Cardiac muscle cell (in vitro differentiated cells and primary cell): ENCODE measurements at regions not wholly inside any gene's neighbourhood (a gene's known extent, or its start where the extent isn't known, plus 50 kb on each side); places are given as distances from the start of the nearest gene placed in this dataset.

Source experiments
- DNase-seq, 2 donors: peaks; one replicate each; pipeline versions ENCODE4 v3.0.0 to v3.0.0-alpha.2; 2010 to 2017; ENCODE audit warnings: low read depth in 1 of 2, low spot score in 1 of 2
- H3K27ac ChIP-seq: fragments of 200-600 bp; sonication (generic); 2 replicates; pipeline ENCODE4 v1.5.1; 2016
- H3K27me3 ChIP-seq: fragments of 200-600 bp; sonication (generic); 2 replicates; pipeline ENCODE4 v1.6.0; 2016; ENCODE audit warnings: control low read depth
- H3K36me3 ChIP-seq: fragments of 200-600 bp; sonication (generic); 2 replicates; pipeline ENCODE4 v1.5.1; 2016; ENCODE audit warnings: control low read depth
- H3K4me1 ChIP-seq: fragments of 200-600 bp; sonication (generic); 2 replicates; pipeline ENCODE4 v1.8.1; 2017; ENCODE audit warnings: low read depth, mild to moderate bottlenecking, mixed run types
- H3K4me3 ChIP-seq: fragments of 200-600 bp; sonication (generic); 2 replicates; pipeline ENCODE4 v1.5.1; 2016; ENCODE audit warnings: mild to moderate bottlenecking
- H3K9me3 ChIP-seq: fragments of 200-600 bp; sonication (generic); 2 replicates; pipeline ENCODE4 v1.5.1; 2017; ENCODE audit warnings: low read depth, mild to moderate bottlenecking, control low read depth
- TF ChIP-seq, protein P1 (sequence below): IDR thresholded peaks from 2 replicates; pipeline ENCODE4 v1.5.1; 2012; ENCODE audit warnings: low read depth, mild to moderate bottlenecking, low read length

DNA sequence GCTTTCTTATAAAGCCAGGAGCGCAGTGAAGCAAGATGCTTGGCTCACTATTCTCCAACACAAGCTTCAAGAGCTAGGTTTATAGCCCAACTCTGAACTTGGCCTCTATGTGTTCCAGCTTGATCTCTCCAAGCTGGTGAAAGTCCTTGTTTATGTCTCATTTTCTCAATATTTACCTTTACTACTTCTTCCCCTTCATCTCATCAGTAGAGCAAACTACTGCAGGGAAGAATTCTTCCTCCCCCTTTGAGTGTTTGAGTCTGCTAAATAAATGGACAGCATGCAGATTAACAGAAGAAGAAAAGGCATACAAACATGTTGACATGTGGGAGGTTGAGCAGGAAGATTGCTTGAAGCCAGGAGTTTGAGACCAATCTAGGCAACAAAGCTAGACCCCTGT is 460.7 kb downstream of the ZNF608 start:
- TF ChIP-seq, protein P1, sequence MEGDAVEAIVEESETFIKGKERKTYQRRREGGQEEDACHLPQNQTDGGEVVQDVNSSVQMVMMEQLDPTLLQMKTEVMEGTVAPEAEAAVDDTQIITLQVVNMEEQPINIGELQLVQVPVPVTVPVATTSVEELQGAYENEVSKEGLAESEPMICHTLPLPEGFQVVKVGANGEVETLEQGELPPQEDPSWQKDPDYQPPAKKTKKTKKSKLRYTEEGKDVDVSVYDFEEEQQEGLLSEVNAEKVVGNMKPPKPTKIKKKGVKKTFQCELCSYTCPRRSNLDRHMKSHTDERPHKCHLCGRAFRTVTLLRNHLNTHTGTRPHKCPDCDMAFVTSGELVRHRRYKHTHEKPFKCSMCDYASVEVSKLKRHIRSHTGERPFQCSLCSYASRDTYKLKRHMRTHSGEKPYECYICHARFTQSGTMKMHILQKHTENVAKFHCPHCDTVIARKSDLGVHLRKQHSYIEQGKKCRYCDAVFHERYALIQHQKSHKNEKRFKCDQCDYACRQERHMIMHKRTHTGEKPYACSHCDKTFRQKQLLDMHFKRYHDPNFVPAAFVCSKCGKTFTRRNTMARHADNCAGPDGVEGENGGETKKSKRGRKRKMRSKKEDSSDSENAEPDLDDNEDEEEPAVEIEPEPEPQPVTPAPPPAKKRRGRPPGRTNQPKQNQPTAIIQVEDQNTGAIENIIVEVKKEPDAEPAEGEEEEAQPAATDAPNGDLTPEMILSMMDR = no peak
- no peak for DNase-seq
- peaks cover 12% of the 10 kb centered on the region for H3K4me1 ChIP-seq

DNA sequence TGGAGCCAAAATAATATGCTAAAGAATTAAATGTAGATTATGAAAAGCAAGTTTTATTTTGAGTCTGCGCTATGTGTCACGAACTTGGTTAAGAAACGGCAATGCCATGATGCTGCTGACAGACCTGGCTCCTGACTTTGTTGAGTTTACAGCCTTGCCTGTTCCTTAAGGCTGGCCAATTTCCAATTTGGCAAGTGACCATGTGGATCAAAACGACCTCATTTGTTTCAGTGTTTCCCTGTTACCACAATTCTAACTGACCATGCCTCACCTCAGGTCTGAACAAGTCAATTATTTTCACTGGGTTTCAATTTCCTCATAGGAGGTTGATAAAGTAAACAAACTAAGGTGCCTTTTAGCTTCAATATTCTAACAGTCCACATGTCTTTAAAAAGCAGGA is 461.4 kb downstream of the ZNF608 start:
- no peak for DNase-seq
- H3K9me3 ChIP-seq = no peaks in the 10 kb centered on the region
- no peak overlapping the region for H3K4me3 ChIP-seq
- H3K27ac ChIP-seq = no peak overlapping the region
- H3K4me1 ChIP-seq = peaks cover 17% of the 10 kb centered on the region
- TF ChIP-seq, protein P1 = no peak
- no peaks in the 10 kb centered on the region for H3K36me3 ChIP-seq
- H3K27me3 ChIP-seq = no peaks in the 10 kb centered on the region

More for the DNA sequence above, 460.7 kb downstream of the ZNF608 start:
- H3K27me3 ChIP-seq = no peaks in the 10 kb centered on the region
- no peak overlapping the region for H3K27ac ChIP-seq
- H3K9me3 ChIP-seq = no peaks in the 10 kb centered on the region
- no peak overlapping the region for H3K4me3 ChIP-seq
- H3K36me3 ChIP-seq = no peaks in the 10 kb centered on the region

GRCh38 chr5:124283031-124283430 is 463.4 kb downstream of the ZNF608 start:
- Histone ChIP-seq H3K4me1 (peaks cover 24% of the 10 kb centered on the region), H3K4me3 (no peak overlapping the region), H3K9me3 (no peaks in the 10 kb centered on the region), H3K36me3 (no peaks in the 10 kb centered on the region), H3K27me3 (no peaks in the 10 kb centered on the region), H3K27ac (no peak overlapping the region)
- TF ChIP-seq, protein P1 = no peak
- no peak for DNase-seq

DNA sequence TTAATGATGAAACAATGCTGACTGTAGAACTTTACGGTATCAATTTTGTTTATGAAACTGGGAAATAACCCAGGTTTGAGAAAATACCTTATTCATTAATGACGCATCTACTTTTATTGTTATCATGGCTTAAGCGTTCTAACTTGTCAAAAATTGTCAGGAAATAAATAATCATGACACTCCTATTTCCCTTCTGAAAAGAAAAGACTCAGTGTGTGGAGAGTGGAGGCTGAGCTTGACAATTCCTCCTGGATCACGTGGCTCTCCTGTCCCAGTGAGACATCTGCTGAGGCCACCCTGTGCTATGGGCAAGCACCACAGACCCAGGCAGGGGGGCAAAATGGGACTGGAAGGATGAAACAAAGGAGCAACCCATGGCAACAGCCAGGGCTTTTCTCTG is 466.4 kb downstream of the ZNF608 start:
- TF ChIP-seq, protein P1 = no peak
- Histone ChIP-seq H3K9me3 (no peaks in the 10 kb centered on the region), H3K4me1 (peaks cover 24% of the 10 kb centered on the region)

DNA sequence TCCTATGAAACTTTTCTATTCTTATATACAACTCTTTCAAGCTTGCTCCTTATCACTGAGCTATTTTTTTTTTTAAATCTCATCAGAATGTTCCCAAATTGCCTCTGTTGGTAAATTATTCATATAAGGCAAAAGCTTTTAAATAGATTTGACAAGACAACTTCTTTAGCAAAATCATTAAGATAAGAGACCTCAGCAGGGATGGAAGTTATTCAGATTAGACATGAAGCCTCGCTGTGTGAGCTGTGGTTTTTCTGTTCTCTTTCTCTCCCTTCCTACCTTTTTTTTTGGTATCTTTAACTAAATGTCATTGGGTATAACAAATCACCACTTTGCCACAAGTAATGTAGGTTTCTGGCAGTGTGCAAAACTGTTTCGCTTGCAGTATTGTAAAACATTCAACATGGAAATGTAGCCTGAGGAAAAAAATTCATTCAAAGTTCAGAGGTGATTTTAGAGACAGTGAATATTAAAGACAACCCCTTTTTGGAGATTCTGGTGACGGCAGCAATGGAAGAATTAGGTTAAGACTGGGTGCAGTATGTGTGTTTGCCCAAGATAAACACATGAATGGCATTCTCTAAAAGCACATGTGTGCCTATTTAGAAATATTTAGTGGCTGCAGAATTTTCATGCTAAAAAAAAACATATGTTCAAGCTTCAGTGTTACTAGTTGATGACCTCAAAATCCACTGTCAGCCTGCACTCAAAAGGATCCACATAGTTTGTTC is 467.1 kb downstream of the ZNF608 start:
- DNase-seq = no peak
- no peak overlapping the region for H3K4me3 ChIP-seq
- no peaks in the 10 kb centered on the region for H3K9me3 ChIP-seq
- TF ChIP-seq, protein P1 = no peak
- no peaks in the 10 kb centered on the region for H3K36me3 ChIP-seq
- H3K4me1 ChIP-seq = peaks cover 24% of the 10 kb centered on the region
- no peak overlapping the region for H3K27ac ChIP-seq
- no peaks in the 10 kb centered on the region for H3K27me3 ChIP-seq

More for the DNA sequence above, 466.4 kb downstream of the ZNF608 start:
- H3K4me3 ChIP-seq = no peak overlapping the region
- no peak for DNase-seq
- no peak overlapping the region for H3K27ac ChIP-seq
- H3K36me3 ChIP-seq = no peaks in the 10 kb centered on the region
- no peaks in the 10 kb centered on the region for H3K27me3 ChIP-seq
